ENCODE measurements at regions not wholly inside any gene's neighbourhood (a gene's known extent, or its start where the extent isn't known, plus 50 kb on each side); places are given as distances from the start of the nearest gene placed in this dataset.

GRCh38 chr4:138964716-138965426 lies 50.7 kb upstream of the NOCT start:
- TF ChIP-seq TAF1 (IDR thresholded peaks at IDR 0.05; ENCODE audit: low read depth, low read length) (no peak), POLR2A (IDR thresholded peaks at IDR 0.05; ENCODE audit: low read depth, low read length) (no peak), SPI1 (IDR thresholded peaks at IDR 0.05; ENCODE audit: low read depth, low read length) (no peak), POLR2AphosphoS5 (IDR thresholded peaks at IDR 0.05; ENCODE audit: low read depth, low read length) (no peak), PAX5 (IDR thresholded peaks at IDR 0.05; ENCODE audit: insufficient read depth, low read length, severe bottlenecking) (no peak), POU2F2 (IDR thresholded peaks at IDR 0.05; ENCODE audit: low read depth, low read length) (no peak)

All from GM12891 (cell line).